HG02884 (cell line): ENCODE measurements at regions not wholly inside any gene's neighbourhood (a gene's known extent, or its start where the extent isn't known, plus 50 kb on each side); places are given as distances from the start of the nearest gene placed in this dataset.
"Not testable (repeated sequence)": the region's sequence is repeated elsewhere in the genome, so short reads cannot be mapped to it uniquely, and the experiment has no call there.

Source experiments
- ATAC-seq: cut with Tn5 transposase; IDR thresholded peaks from one replicate; pipeline ENCODE4 v1.9.1; 2021; ENCODE audit warnings: mild to moderate bottlenecking, moderate library complexity; ENCODE audit not compliant: unreplicated experiment

GRCh38 chr11:87778357-87778756, 396.9 kb downstream of the RAB38 start:
- no peak for ATAC-seq

GRCh38 chr11:87775036-87775435, 400.2 kb downstream of the RAB38 start:
- ATAC-seq: no peak

GRCh38 chr11:87769661-87770060, 405.6 kb downstream of the RAB38 start:
- ATAC-seq: no peak

- ATAC-seq: no peak
These were observed 407.6 kb downstream of the RAB38 start for GRCh38 chr11:87767615-87768014.

GRCh38 chr11:87764075-87764474, 411.2 kb downstream of the RAB38 start:
- ATAC-seq: not testable (repeated sequence)

- no peak for ATAC-seq
These were observed 420.6 kb downstream of the RAB38 start for GRCh38 chr11:87754685-87755084.

GRCh38 chr11:87753143-87753542, 422.1 kb downstream of the RAB38 start:
- ATAC-seq: no peak

GRCh38 chr11:87743007-87743406, 432.2 kb downstream of the RAB38 start:
- ATAC-seq: no peak

- ATAC-seq: no peak
These were observed 434.3 kb downstream of the RAB38 start for GRCh38 chr11:87740968-87741367.

- no peak for ATAC-seq
These were observed 434.8 kb downstream of the RAB38 start for GRCh38 chr11:87740451-87740850.

GRCh38 chr11:87739766-87740165, 435.5 kb downstream of the RAB38 start:
- no peak for ATAC-seq

- ATAC-seq: no peak
These were observed 436.0 kb downstream of the RAB38 start for GRCh38 chr11:87739261-87739660.

- no peak for ATAC-seq
These were observed 438.3 kb downstream of the RAB38 start for GRCh38 chr11:87736928-87737327.

- no peak for ATAC-seq
These were observed 448.7 kb downstream of the RAB38 start for GRCh38 chr11:87726506-87726905.

GRCh38 chr11:87724358-87724757, 450.9 kb downstream of the RAB38 start:
- ATAC-seq: no peak

- peak; percentile 64 for ATAC-seq
These were observed 452.3 kb downstream of the RAB38 start for GRCh38 chr11:87722756-87723565.

- no peak for ATAC-seq
These were observed 455.7 kb downstream of the RAB38 start for GRCh38 chr11:87719326-87720073.

- ATAC-seq: no peak
These were observed 462.4 kb downstream of the RAB38 start for GRCh38 chr11:87712802-87713202.

GRCh38 chr11:87712391-87712790, 462.9 kb downstream of the RAB38 start:
- ATAC-seq: no peak

- not testable (repeated sequence) for ATAC-seq
These were observed 471.7 kb downstream of the RAB38 start for GRCh38 chr11:87703589-87703988.

GRCh38 chr11:87675993-87676392, 499.2 kb downstream of the RAB38 start:
- no peak for ATAC-seq

GRCh38 chr11:87666730-87667129, 508.5 kb downstream of the RAB38 start:
- no peak for ATAC-seq
